ENCODE measurements at regions not wholly inside any gene's neighbourhood (a gene's known extent, or its start where the extent isn't known, plus 50 kb on each side); places are given as distances from the start of the nearest gene placed in this dataset.

GRCh38 chr13:73228546-73228945 lies 169.7 kb downstream of the KLF5 start:
- no peaks in the 10 kb centered on the region for H3K9me3 ChIP-seq (ENCODE audit: control insufficient read depth, insufficient read depth, low read depth, low read length)
- TF ChIP-seq SP3 (tag by site-specific recombination; IDR thresholded peaks at IDR 0.05) (no peak), ZBTB17 (tag by site-specific recombination; IDR thresholded peaks at IDR 0.05) (no peak), BCL11B (tag by site-specific recombination; IDR thresholded peaks at IDR 0.05; ENCODE audit: low read depth) (no peak), ZNF280D (tag by site-specific recombination; IDR thresholded peaks at IDR 0.05) (no peak), KLF10 (tag by site-specific recombination; IDR thresholded peaks at IDR 0.05) (no peak), ZNF2 (tag by site-specific recombination; IDR thresholded peaks at IDR 0.05) (no peak), ZNF521 (tag by site-specific recombination; IDR thresholded peaks at IDR 0.05) (no peak), ZNF792 (tag by site-specific recombination; IDR thresholded peaks at IDR 0.05) (no peak), ZNF571 (tag by site-specific recombination; IDR thresholded peaks at IDR 0.05) (no peak), ZNF513 (tag by site-specific recombination; IDR thresholded peaks at IDR 0.05) (no peak), ZNF248 (tag by site-specific recombination; IDR thresholded peaks at IDR 0.05) (no peak), ZFHX2 (tag by site-specific recombination; conservative IDR thresholded peaks at IDR 0.05) (no peak), PRDM1 (tag by site-specific recombination; IDR thresholded peaks at IDR 0.05) (no peak)
- TF ChIP-seq, protein P1, sequence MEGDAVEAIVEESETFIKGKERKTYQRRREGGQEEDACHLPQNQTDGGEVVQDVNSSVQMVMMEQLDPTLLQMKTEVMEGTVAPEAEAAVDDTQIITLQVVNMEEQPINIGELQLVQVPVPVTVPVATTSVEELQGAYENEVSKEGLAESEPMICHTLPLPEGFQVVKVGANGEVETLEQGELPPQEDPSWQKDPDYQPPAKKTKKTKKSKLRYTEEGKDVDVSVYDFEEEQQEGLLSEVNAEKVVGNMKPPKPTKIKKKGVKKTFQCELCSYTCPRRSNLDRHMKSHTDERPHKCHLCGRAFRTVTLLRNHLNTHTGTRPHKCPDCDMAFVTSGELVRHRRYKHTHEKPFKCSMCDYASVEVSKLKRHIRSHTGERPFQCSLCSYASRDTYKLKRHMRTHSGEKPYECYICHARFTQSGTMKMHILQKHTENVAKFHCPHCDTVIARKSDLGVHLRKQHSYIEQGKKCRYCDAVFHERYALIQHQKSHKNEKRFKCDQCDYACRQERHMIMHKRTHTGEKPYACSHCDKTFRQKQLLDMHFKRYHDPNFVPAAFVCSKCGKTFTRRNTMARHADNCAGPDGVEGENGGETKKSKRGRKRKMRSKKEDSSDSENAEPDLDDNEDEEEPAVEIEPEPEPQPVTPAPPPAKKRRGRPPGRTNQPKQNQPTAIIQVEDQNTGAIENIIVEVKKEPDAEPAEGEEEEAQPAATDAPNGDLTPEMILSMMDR (tag by site-specific recombination; IDR thresholded peaks at IDR 0.05) = no peak
- TF ChIP-seq, protein P2, sequence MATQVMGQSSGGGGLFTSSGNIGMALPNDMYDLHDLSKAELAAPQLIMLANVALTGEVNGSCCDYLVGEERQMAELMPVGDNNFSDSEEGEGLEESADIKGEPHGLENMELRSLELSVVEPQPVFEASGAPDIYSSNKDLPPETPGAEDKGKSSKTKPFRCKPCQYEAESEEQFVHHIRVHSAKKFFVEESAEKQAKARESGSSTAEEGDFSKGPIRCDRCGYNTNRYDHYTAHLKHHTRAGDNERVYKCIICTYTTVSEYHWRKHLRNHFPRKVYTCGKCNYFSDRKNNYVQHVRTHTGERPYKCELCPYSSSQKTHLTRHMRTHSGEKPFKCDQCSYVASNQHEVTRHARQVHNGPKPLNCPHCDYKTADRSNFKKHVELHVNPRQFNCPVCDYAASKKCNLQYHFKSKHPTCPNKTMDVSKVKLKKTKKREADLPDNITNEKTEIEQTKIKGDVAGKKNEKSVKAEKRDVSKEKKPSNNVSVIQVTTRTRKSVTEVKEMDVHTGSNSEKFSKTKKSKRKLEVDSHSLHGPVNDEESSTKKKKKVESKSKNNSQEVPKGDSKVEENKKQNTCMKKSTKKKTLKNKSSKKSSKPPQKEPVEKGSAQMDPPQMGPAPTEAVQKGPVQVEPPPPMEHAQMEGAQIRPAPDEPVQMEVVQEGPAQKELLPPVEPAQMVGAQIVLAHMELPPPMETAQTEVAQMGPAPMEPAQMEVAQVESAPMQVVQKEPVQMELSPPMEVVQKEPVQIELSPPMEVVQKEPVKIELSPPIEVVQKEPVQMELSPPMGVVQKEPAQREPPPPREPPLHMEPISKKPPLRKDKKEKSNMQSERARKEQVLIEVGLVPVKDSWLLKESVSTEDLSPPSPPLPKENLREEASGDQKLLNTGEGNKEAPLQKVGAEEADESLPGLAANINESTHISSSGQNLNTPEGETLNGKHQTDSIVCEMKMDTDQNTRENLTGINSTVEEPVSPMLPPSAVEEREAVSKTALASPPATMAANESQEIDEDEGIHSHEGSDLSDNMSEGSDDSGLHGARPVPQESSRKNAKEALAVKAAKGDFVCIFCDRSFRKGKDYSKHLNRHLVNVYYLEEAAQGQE (tag by site-specific recombination; IDR thresholded peaks at IDR 0.05) = no peak
- no peaks in the 10 kb centered on the region for H3K4me1 ChIP-seq (ENCODE audit: control insufficient read depth, insufficient read depth, low read length)
- H3K27ac ChIP-seq (ENCODE audit: extremely low read depth, low read depth, low read length) = no peak overlapping the region
- CTCF ChIA-PET = no interaction called here
- H3K4me3 ChIP-seq (ENCODE audit: low read depth, low read length) = no peak overlapping the region
- H3K36me3 ChIP-seq (ENCODE audit: control insufficient read depth in 2 of 2, insufficient read depth in 1 of 2, low read length in 2 of 2) = no peaks in the 10 kb centered on the region
- POLR2A ChIA-PET = no interaction called here

DNA sequence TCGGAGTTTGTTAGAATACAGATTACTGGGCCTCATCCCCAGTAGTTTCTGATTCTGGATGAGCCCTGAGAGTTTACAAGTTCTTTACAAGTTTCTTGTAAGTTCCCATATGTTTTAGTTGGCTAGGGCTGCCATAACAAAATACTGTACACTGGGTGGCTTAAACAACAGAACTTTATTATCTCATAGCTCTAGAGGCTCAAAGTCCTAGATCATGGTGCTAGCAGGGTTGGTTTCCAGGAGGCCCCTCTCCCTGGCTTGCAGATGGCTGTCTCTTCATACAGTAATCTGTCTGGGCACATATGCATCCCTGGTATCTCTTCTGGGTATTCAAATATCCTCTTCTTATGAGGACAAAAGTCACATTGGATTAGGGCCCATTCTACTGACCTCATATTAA lies 167.2 kb downstream of the KLF5 start:
- Histone ChIP-seq H3K4me1 (ENCODE audit: control insufficient read depth, insufficient read depth, low read length) (no peaks in the 10 kb centered on the region), H3K36me3 (ENCODE audit: control insufficient read depth in 2 of 2, insufficient read depth in 1 of 2, low read length in 2 of 2) (no peaks in the 10 kb centered on the region), H3K27ac (ENCODE audit: extremely low read depth, low read depth, low read length) (no peak overlapping the region), H3K4me3 (ENCODE audit: low read depth, low read length) (no peak overlapping the region), H3K9me3 (ENCODE audit: control insufficient read depth, insufficient read depth, low read depth, low read length) (no peaks in the 10 kb centered on the region)
- POLR2A ChIA-PET = no interaction called here
- CTCF ChIA-PET = no interaction called here
- TF ChIP-seq, protein P3, sequence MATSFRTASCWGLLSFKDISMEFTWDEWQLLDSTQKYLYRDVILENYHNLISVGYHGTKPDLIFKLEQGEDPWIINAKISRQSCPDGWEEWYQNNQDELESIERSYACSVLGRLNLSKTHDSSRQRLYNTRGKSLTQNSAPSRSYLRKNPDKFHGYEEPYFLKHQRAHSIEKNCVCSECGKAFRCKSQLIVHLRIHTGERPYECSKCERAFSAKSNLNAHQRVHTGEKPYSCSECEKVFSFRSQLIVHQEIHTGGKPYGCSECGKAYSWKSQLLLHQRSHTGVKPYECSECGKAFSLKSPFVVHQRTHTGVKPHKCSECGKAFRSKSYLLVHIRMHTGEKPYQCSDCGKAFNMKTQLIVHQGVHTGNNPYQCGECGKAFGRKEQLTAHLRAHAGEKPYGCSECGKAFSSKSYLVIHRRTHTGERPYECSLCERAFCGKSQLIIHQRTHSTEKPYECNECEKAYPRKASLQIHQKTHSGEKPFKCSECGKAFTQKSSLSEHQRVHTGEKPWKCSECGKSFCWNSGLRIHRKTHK (tag by site-specific recombination; IDR thresholded peaks at IDR 0.05) = no peak
- TF ChIP-seq ZNF580 (tag by site-specific recombination; IDR thresholded peaks at IDR 0.05) (no peak), GLIS1 (tag by site-specific recombination; IDR thresholded peaks at IDR 0.05) (no peak), ZNF555 (tag by site-specific recombination; conservative IDR thresholded peaks at IDR 0.05) (no peak), ZNF548 (tag by site-specific recombination; IDR thresholded peaks at IDR 0.05) (no peak), GFI1B (tag by site-specific recombination; IDR thresholded peaks at IDR 0.05) (no peak), ZNF174 (tag by site-specific recombination; IDR thresholded peaks at IDR 0.05) (no peak), ZBTB48 (tag by site-specific recombination; IDR thresholded peaks at IDR 0.05) (no peak)
- TF ChIP-seq, protein P4, sequence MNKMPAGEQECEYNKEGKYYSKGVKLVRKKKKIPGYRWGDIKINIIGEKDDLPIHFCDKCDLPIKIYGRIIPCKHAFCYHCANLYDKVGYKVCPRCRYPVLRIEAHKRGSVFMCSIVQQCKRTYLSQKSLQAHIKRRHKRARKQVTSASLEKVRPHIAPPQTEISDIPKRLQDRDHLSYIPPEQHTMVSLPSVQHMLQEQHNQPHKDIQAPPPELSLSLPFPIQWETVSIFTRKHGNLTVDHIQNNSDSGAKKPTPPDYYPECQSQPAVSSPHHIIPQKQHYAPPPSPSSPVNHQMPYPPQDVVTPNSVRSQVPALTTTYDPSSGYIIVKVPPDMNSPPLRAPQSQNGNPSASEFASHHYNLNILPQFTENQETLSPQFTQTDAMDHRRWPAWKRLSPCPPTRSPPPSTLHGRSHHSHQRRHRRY (tag by site-specific recombination; IDR thresholded peaks at IDR 0.05) = no peak

Data from HEK293 (cell line).